PC-9 (cell line): ENCODE measurements at regions not wholly inside any gene's neighbourhood (a gene's known extent, or its start where the extent isn't known, plus 50 kb on each side); places are given as distances from the start of the nearest gene placed in this dataset.

Source experiments
- CTCF ChIP-seq: fragments of 200-600 bp; sonication (generic); conservative IDR thresholded peaks from 2 replicates; pipeline ENCODE4 v1.6.1; 2017; ENCODE audit warnings: mixed run types, antibody characterized with exemption, mild to moderate bottlenecking, moderate library complexity
- EZH2 ChIP-seq: fragments of 200-600 bp; sonication (generic); IDR thresholded peaks from 2 replicates; pipeline ENCODE4 v1.8.0; 2017; ENCODE audit warnings: antibody characterized with exemption, low read depth

DNA sequence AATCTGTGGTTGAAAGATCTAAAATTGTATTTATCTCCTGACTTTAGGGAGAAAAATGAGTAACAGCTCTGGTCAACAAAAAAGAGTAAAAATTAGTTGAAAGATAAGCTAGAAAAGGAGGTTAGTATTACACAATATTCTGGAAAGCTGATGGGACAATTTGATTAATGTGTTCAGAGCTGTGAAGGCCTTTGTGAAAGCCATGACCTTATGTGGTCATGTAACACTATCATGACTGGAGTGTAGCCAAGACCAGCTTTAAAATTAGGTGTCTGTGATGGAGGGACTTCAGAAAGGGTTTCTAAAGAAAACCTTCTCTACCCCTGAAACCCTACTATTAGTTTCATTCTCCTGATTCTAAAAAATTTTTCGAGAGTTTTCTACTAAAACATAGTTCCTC lies 127.2 kb downstream of the NFKBIZ start:
- TF ChIP-seq CTCF (no peak), EZH2 (no peak)
